ENCODE measurements at regions not wholly inside any gene's neighbourhood (a gene's known extent, or its start where the extent isn't known, plus 50 kb on each side); places are given as distances from the start of the nearest gene placed in this dataset.

GRCh38 chr10:131640045-131640644 is 260.7 kb upstream of the PPP2R2D start:
- ChIA-PET CTCF (ENCODE audit: low intra/inter-chr PET ratio, low total read pairs) (no interaction called here), POLR2A (no interaction called here)
- H3K4me2 ChIP-seq (ENCODE audit: low read depth, low read length): no peak overlapping the region
- no peak overlapping the region for H3K4me3 ChIP-seq (replicated peaks in 1 of 3; ENCODE audit: insufficient read depth in 1 of 3, low read depth in 2 of 3, low read length in 3 of 3)
- in situ Hi-C loops (cut with HindIII; ENCODE audit: extremely low pct_ligation_motif_present, low pct_unique_long_range_greater_than_20kb): no loop called here
- no peak overlapping the region for H2AFZ ChIP-seq (ENCODE audit: low read length)
- H3K27ac ChIP-seq (ENCODE audit: extremely low read length, insufficient read depth, low read length): no peak overlapping the region
- no peak overlapping the region for H3K9ac ChIP-seq (ENCODE audit: insufficient read depth, low read depth, low read length)
- H3K79me2 ChIP-seq (ENCODE audit: insufficient read depth, low read length): no peaks in the 10 kb centered on the region
- intact Hi-C loops (cut with micrococcal nuclease; ENCODE audit: unreplicated experiment): no loop called here
- FAIRE-seq: no peak
- DNase-seq (ENCODE audit: low spot score): no peak
- H3K27me3 ChIP-seq (ENCODE audit: control insufficient read depth in 1 of 2, insufficient read depth in 2 of 2, low read length in 2 of 2): peaks cover 3 to 36% of the 10 kb centered on the region in 2 experiments; a peak in 3 of 5 replicates
- BruUV-seq (replicated peaks): no TSS peak
- ATAC-seq: no peak
- TF ChIP-seq NR2F1 (CRISPR knock-in tag; IDR thresholded peaks at IDR 0.05): no peak
- TF ChIP-seq ZNF850 (CRISPR knock-in tag; conservative IDR thresholded peaks at IDR 0.05): no peak
- TF ChIP-seq SALL1 (CRISPR knock-in tag; IDR thresholded peaks at IDR 0.05): no peak
- no peak for TF ChIP-seq ZNF614 (CRISPR knock-in tag; IDR thresholded peaks at IDR 0.05; ENCODE audit: borderline replicate concordance)
- no peak for TF ChIP-seq RXRA (CRISPR knock-in tag; IDR thresholded peaks at IDR 0.05)
- no peak for TF ChIP-seq BATF2 (CRISPR knock-in tag; IDR thresholded peaks at IDR 0.05)
- TF ChIP-seq SUZ12 (IDR thresholded peaks at IDR 0.05; ENCODE audit: low read depth, low read length): no peak
- TF ChIP-seq ZNF563 (CRISPR knock-in tag; IDR thresholded peaks at IDR 0.05): no peak
- TF ChIP-seq ZNF644 (CRISPR knock-in tag; IDR thresholded peaks at IDR 0.05; ENCODE audit: low read depth): no peak
- TF ChIP-seq ATF4 (CRISPR knock-in tag; IDR thresholded peaks at IDR 0.05): no peak
- H3K4me1 ChIP-seq (ENCODE audit: insufficient read depth, low read length): peaks cover 12% of the 10 kb centered on the region
- H3K36me3 ChIP-seq (replicated peaks in 1 of 2; ENCODE audit: control insufficient read depth in 1 of 2, insufficient read depth in 2 of 2, low read length in 2 of 2): no peaks in the 10 kb centered on the region
- 0% methylated on average over 2 of the region's 2 CpGs for WGBS (ENCODE audit: low lambda C conversion rate)
- H3K9me3 ChIP-seq (ENCODE audit: low read length): peaks cover 10% of the 10 kb centered on the region; the same call in 1 of the 2 replicates
- H4K20me1 ChIP-seq (ENCODE audit: insufficient read depth, low read length): no peaks in the 10 kb centered on the region
